Endothelial cell of umbilical vein (primary cell): ENCODE measurements at regions not wholly inside any gene's neighbourhood (a gene's known extent, or its start where the extent isn't known, plus 50 kb on each side); places are given as distances from the start of the nearest gene placed in this dataset.

Experiments used
- BruUV-seq: library from RNA; stranded (reverse); fragments of 400-500 nt; replicated peaks from 2 replicates; lab custom pipeline; 2021; lab: Mats Ljungman, UMichigan
- CTCF ChIA-PET: fragments of 300-600, 350-600 bp; sonication (Branson Sonifier 250); formaldehyde crosslinking; loops from one replicate; lab custom pipeline; 2021; ENCODE audit warnings: antibody characterized with exemption, inconsistent platforms; lab: Charles Lee
- POLR2A ChIA-PET: fragments of 300-600, 350-600 bp; sonication (Branson Sonifier 250); formaldehyde crosslinking; loops from one replicate; lab custom pipeline; 2021; ENCODE audit warnings: antibody characterized with exemption, inconsistent platforms; lab: Charles Lee
- DNase-seq: peaks from one replicate; pipeline ENCODE4 v3.0.0-alpha.2; 2011; ENCODE audit warnings: low read depth, low spot score
- FAIRE-seq: peaks from 2 replicates; lab custom pipeline; 2011; peaks lifted over from hg19 to GRCh38; lab: Jason Lieb, UNC
- H2AFZ ChIP-seq: 2 replicates; pipeline ENCODE4 v1.6.0; 2012; ENCODE audit warnings: low read depth, low read length, control low read depth, inconsistent platforms
- H3K27ac ChIP-seq: 2 replicates; pipeline ENCODE4 v1.5.1; 2011; ENCODE audit warnings: low read depth, mild to moderate bottlenecking, control low read depth, low read length, moderate library complexity; ENCODE audit not compliant: insufficient read depth
- H3K27me3 ChIP-seq, 2 experiments: 2 replicates each; pipeline versions ENCODE4 v1.6.0 to v1.6.1; 2011; ENCODE audit warnings: low read length in 2 of 2, mixed read lengths in 1 of 2; ENCODE audit not compliant: control insufficient read depth in 2 of 2, insufficient read depth in 2 of 2
- H3K36me3 ChIP-seq, 2 experiments: 2 replicates in 1 of 2; 3 replicates in 1 of 2; pipeline ENCODE4 v1.5.1; 2011; ENCODE audit warnings: low read length in 2 of 2, mild to moderate bottlenecking in 1 of 2, moderate library complexity in 1 of 2; ENCODE audit not compliant: control insufficient read depth in 2 of 2, insufficient read depth in 2 of 2; ENCODE audit errors: extremely low read depth in 1 of 2
- H3K4me1 ChIP-seq: 3 replicates; pipeline ENCODE4 v1.5.1; 2011; ENCODE audit warnings: mild to moderate bottlenecking, low read length; ENCODE audit not compliant: control insufficient read depth, insufficient read depth; ENCODE audit errors: extremely low read depth
- H3K4me2 ChIP-seq: 2 replicates; pipeline ENCODE4 v1.6.1; 2011; ENCODE audit warnings: low read length, control low read depth, mixed read lengths; ENCODE audit not compliant: insufficient read depth
- H3K4me3 ChIP-seq, 3 experiments: fragments of 200-600 bp in 1 of 3; sonication (generic), shearing (Covaris generic) in 1 of 3; replicated peaks in 1 of 3; 2 replicates each; pipeline ENCODE4 v1.5.1; 2011 to 2016; ENCODE audit warnings: control low read depth in 3 of 3, low read length in 3 of 3, mild to moderate bottlenecking in 2 of 3, inconsistent platforms in 1 of 3, low read depth in 1 of 3, moderate library complexity in 1 of 3; ENCODE audit not compliant: insufficient read depth in 1 of 3
- H3K79me2 ChIP-seq: 2 replicates; pipeline ENCODE4 v1.6.0; 2012; ENCODE audit warnings: low read length, inconsistent platforms; ENCODE audit not compliant: control insufficient read depth, insufficient read depth
- H3K9ac ChIP-seq: replicated peaks from 2 replicates; pipeline ENCODE3; 2011; ENCODE audit warnings: low read length, control low read depth; ENCODE audit not compliant: insufficient read depth; ENCODE audit errors: extremely low read depth
- H3K9me1 ChIP-seq: replicated peaks from 3 replicates; pipeline ENCODE4 v1.6.0; 2011; ENCODE audit warnings: mild to moderate bottlenecking, low read length; ENCODE audit not compliant: control insufficient read depth, insufficient read depth; ENCODE audit errors: extremely low read depth
- H3K9me3 ChIP-seq: replicated peaks from 2 replicates; pipeline ENCODE4 v1.5.1; 2012; ENCODE audit warnings: low read length, inconsistent platforms; ENCODE audit not compliant: control insufficient read depth, insufficient read depth
- H4K20me1 ChIP-seq: replicated peaks from 2 replicates; pipeline ENCODE3; 2011; ENCODE audit warnings: mild to moderate bottlenecking, low read length; ENCODE audit not compliant: control insufficient read depth, insufficient read depth; ENCODE audit errors: extremely low read depth
- CTCF ChIP-seq, 2 donors: IDR thresholded peaks; 1 replicate in 1 of 2; 2 replicates in 1 of 2; pipeline ENCODE4 v1.5.1; 2011; ENCODE audit warnings: low read length in 2 of 2, mild to moderate bottlenecking in 2 of 2, moderate library complexity in 2 of 2, control low read depth in 1 of 2, inconsistent platforms in 1 of 2, low read depth in 1 of 2; ENCODE audit not compliant: insufficient read depth in 1 of 2; ENCODE audit errors: extremely low read depth in 1 of 2
- EZH2 ChIP-seq: IDR thresholded peaks from 2 replicates; pipeline ENCODE4 v1.6.1; 2012; ENCODE audit warnings: borderline replicate concordance, low read depth, mild to moderate bottlenecking, moderate library complexity, low read length, inconsistent platforms; ENCODE audit not compliant: severe bottlenecking
- FOS ChIP-seq: IDR thresholded peaks from 2 replicates; pipeline ENCODE4 v1.6.1; 2011; ENCODE audit warnings: mild to moderate bottlenecking, low read length, moderate library complexity, borderline replicate concordance; ENCODE audit not compliant: insufficient read depth
- GATA2 ChIP-seq: IDR thresholded peaks from 2 replicates; pipeline ENCODE4 v1.7.0; 2011; ENCODE audit warnings: low read depth, mild to moderate bottlenecking, moderate library complexity, mixed read lengths, low read length; ENCODE audit not compliant: insufficient read length, insufficient read depth
- JUN ChIP-seq: IDR thresholded peaks from 2 replicates; pipeline ENCODE4 v1.6.1; 2011; ENCODE audit warnings: borderline replicate concordance, low read depth; ENCODE audit not compliant: insufficient read length, insufficient read depth
- MAX ChIP-seq: IDR thresholded peaks from 2 replicates; pipeline ENCODE4 v1.6.1; 2011; ENCODE audit not compliant: insufficient read depth, insufficient read length
- MYC ChIP-seq: IDR thresholded peaks from one replicate; pipeline ENCODE4 v1.6.1; 2011; ENCODE audit warnings: mild to moderate bottlenecking, low read depth, low read length
- POLR2A ChIP-seq: IDR thresholded peaks from 2 replicates; pipeline ENCODE4 v1.6.1; 2012; ENCODE audit warnings: low read depth, mild to moderate bottlenecking, control low read depth, low read length
- POLR2AphosphoS5 ChIP-seq: IDR thresholded peaks from 2 replicates; pipeline ENCODE4 v1.6.1; 2012; ENCODE audit warnings: low read depth, mild to moderate bottlenecking, control low read depth, low read length, moderate library complexity; ENCODE audit not compliant: insufficient read depth
- dilution Hi-C: fragments of 300-500 bp; cut with MboI; formaldehyde crosslinking; loops from one replicate; pipeline ENCODE4 v1.15.0; 2019; ENCODE audit warnings: low sequenced_read_pairs; ENCODE audit not compliant: extremely low pct_ligation_motif_present
- intact Hi-C: fragments of 100-400 bp; cut with micrococcal nuclease; formaldehyde crosslinking; loops from one replicate; pipeline ENCODE4 v1.10.0; 2022

GRCh38 chr2:41598161-41598894, 449.5 kb upstream of the PKDCC start:
- intact Hi-C loops (no loop called here), dilution Hi-C loops (no loop called here)
- no TSS peak for BruUV-seq
- Histone ChIP-seq H3K4me3 (no peak overlapping the region), H3K4me1 (no peaks in the 10 kb centered on the region), H3K9ac (no peak overlapping the region), H3K36me3 (no peaks in the 10 kb centered on the region), H2AFZ (no peak overlapping the region), H4K20me1 (no peaks in the 10 kb centered on the region), H3K4me2 (no peak overlapping the region), H3K27me3 (no peaks in the 10 kb centered on the region), H3K79me2 (no peaks in the 10 kb centered on the region), H3K27ac (no peak overlapping the region), H3K9me3 (no peaks in the 10 kb centered on the region), H3K9me1 (no peaks in the 10 kb centered on the region)
- DNase-seq: peak; percentile 15
- ChIA-PET CTCF (interaction anchor here (1.1 kb wide), 1 partner anchor 11 kb away, joined by 3 read pairs; no protein-coding TSS in a partner anchor), POLR2A (no interaction called here)
- FAIRE-seq: no peak
- TF ChIP-seq EZH2 (no peak), JUN (no peak), GATA2 (no peak), POLR2A (no peak), POLR2AphosphoS5 (no peak), MAX (no peak), FOS (no peak), CTCF (IDR thresholded peaks at IDR 0.05; ENCODE audit: extremely low read depth in 1 of 2, insufficient read depth in 1 of 2, low read depth in 1 of 2, low read length in 2 of 2) (no peak), MYC (no peak)
